CMK (cell line): ENCODE measurements at regions not wholly inside any gene's neighbourhood (a gene's known extent, or its start where the extent isn't known, plus 50 kb on each side); places are given as distances from the start of the nearest gene placed in this dataset.

Source experiments
- DNase-seq: peaks from one replicate; pipeline ENCODE4 v3.0.0-alpha.2; 2010; ENCODE audit warnings: low read depth

DNA sequence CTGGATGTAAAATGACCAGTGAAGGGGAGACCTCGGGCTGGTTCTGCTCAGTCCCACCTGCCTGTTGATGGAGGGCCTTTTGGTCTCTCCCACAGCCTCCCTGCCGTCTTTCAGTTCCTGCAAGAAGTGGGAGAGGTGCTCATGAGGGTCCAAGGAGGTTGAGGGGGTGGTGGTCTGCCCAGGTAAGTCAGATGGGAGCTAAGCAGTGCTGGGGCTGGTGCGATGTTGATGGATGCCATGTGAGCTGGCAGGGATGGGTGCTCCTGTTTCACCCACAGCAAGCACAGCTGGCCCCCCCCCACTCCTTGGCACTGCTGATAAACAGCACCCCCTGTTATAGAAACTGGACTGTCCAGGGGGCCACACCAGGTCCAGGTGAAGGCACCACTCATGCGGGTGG, 145.6 kb downstream of the NSG2 start:
- DNase-seq = no peak

DNA sequence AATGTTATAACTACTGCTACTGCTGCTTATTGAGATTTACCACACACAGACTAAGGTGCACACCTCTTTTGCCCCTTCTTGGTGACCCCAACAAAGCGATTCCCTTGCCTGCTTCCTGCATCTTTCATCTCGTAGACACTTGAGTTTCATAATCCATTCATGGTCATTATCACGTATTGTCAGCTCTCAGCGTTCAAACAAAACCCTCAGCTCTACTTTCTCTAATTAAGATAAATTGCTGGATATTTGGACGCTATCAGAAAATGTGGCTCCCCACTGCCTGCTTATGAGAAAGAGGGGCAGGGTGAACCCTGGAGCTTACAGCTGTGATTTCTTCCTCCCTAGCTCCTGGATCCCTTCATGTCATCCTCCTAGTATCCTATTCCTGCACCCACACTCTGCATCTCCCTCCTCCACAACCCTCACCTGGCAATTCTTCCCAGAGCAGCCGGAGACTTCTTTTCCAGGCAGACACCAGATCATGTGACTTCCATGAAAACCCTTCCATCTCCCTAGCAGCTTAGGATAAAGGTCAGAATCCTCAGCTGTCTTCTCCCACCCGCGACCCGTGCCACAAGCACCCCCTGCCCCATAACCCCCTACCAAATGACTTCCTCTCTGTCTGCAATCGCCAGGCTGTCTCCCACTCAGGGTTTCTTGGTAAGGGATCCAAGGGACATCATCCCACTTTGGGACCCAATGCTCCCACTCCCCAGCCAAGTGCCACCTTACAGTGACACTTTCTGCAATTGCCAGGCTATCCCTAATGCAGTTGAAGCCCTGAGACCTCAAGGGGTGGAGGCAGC, 146.5 kb downstream of the NSG2 start:
- DNase-seq = no peak

DNA sequence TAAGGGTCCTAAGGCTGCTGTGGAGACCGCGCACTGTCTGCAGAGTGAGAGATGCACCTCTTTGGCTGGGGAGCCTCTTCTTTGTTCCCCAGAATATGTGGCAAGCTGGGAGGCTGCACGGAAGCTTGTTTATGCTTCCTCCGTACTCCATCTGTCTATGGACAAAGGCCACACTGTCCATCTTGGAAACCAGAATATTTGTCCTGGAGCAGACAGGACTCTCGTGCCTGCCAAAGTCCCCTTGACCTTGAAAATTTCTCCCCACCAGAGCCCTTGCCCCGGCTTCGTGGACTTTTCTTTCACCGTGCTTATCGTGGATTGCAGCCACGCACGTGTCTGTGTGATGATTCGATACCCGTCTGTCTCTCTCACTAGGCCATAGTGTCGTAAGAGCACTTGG, 147.4 kb downstream of the NSG2 start:
- DNase-seq = no peak

DNA sequence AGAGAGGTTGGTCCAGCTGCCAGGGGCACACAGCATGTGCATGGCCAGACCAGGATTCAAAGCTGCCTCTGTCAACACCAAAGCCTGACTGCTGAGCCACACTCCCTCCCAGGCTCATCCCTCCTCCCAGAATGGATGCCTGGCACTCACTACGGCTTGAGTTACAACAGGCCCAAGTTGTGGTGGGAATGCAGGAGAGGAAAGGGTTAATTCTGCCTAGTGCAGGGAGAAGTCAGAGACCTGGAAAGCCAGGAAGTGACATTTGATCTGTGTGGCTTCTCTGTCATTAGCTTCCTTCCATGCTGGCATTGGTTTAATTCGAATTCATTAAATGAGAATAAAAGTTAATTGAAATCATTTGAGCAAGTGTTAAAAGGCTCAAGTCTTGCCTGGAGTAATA, 150.0 kb downstream of the NSG2 start:
- DNase-seq = no peak

DNA sequence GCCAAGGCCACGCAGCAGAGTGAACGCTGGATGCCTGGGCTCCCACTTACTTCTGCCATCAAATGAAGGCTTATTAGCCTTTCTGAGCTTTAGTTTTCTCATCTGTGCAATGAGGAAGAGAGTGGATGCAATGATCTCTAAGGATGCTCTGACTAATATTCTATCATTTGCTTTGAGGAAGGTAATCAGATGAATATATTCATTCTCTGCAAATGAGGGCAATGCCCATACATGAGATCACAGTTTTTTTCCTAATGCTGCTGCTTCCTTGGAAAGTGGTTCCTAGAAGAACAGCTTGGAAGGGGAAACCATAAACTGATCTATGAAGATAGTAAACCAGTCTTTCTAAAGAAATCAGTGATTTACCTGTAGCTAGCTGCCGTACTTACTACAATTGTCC, 152.4 kb downstream of the NSG2 start:
- no peak for DNase-seq

DNA sequence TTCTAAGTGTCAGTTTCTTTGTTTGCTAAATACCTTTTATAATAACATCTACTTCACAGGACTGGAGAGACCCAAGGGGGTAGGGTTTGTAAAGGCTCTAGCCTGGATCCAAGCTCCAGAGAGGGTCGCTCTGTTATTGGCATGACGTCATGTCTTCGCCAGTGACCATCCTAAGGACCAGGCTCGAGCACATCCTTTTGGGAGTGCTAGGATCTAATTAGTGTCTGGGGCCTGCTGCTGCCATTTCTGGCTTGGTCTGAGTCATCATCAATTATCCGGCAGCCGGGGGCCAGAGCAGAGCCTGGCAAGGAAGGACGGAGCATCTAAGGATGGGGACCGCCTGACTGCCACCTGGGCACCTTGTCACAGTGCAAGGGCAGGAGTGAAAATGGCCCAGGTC, 153.0 kb downstream of the NSG2 start:
- no peak for DNase-seq

DNA sequence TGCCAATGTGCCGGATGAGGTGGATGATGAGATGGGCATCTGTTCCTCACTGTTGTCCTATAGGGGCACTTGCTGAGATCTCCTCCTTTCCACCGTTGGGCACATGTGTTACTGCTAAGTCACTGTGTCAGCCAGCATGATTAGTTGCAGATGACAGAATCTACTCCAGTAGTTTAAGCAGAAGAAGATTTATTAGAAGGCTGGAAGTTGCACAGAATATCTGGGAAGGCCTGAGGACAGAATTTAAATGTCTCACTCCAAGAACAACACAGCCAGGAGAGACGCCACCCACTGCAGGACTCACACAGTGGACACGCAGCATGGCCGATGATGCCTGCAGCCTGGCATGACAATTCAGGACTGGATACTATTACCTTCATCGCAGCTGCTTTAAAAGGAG, 157.5 kb downstream of the NSG2 start:
- DNase-seq = no peak

DNA sequence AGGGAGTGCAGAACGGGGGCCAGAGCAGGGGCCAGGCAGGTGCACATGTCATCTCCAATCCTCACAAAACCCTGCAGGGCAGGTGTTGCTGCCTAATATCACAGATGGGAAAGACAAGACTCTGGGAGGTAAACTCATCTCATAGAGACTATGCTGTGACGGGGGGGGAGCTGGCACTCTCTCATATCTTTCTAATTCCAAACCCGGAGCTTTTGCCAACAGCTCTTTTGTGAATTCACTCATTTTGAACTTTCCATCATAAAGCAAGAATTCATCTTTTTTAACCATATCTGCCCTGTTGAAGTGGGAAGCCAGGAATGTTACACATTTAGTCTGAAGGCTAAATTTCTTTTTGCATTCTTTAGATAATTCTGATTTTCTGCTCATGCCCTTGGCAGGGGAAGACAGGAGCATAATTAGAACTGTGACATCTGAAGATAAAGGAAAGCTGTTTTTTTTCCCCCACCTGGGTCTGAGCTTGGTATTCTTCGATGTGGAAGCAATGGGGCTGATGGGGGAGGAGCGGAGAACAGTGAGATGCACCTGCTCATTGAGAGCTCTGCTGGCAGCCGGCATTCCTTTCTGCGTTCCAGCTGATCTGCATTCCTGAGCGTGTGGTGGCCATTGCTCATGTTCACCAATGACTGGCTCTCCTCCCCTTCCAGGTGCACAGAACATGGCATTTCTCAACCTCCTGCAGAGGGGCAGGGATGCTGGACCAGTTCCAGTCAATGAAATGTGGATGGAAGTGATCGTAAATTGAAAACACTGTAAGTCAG, 159.2 kb downstream of the NSG2 start:
- DNase-seq = no peak

DNA sequence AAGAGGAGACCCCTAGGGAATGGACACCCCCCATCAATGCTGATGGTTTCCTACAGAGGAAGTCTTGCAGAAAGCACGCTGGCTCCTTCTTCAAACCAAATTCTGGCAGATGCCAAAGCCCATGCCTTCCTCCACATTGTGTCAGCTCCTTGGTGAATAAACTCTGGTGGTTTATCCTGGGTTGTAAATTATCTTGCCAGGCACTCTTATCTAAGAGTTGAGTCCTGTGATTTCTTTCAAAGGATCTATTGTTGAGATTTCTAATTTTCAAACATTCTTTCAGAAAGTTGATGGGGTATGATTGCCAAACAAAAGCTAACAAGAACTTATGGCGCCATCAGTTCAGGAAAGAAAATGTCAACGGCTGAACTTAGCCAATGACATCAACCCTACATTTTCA, 160.4 kb downstream of the NSG2 start:
- DNase-seq = no peak

DNA sequence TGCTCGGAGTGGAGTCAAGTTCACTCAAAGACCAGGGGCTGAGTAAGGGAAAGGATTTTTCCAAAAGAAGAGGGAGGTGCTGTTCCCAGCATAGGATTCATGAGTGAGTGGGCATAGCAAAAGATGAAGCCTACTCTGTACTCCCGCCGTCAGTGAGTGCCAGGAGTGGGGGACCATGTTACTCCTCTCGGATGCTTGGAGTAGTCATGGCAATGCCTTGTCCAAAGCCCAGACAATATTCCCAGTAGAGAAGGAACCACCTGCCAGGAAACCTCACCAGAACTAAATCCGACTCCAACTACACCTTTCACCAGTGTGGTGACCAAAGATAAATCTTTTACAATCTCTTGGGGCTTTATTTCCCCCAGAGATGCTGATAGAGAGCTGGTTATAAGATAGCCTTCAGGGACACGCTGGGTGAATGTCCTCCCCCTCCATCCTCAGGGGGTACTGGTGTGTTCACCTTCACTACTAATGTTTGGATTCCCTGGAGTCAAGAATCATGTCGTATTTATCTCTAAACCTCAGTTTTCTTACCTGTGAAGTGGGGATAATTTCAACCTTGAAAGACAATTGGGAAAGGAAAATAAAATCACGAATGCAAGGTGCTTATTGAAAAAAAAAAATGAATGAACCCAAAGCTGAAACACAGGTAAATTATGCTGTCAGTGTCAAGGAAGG, 165.2 kb downstream of the NSG2 start:
- no peak for DNase-seq

DNA sequence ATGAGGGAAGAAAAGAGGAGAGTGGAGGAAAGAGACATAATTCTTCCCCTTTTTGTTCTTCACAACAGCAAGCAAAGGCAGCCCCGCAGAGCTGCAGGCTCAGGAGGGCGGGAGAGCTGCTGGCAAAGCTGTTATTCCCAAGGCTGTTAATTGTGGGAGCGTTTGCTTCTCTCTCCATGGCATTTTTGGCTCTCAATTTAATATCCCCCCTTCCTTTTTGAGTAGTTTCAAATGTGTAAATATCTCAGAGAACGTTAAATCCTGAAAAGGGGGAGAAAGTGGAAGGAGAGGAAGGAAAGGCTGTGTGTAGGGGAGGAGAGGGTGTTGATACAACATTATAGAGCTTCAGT, 165.7 kb downstream of the NSG2 start:
- no peak for DNase-seq

DNA sequence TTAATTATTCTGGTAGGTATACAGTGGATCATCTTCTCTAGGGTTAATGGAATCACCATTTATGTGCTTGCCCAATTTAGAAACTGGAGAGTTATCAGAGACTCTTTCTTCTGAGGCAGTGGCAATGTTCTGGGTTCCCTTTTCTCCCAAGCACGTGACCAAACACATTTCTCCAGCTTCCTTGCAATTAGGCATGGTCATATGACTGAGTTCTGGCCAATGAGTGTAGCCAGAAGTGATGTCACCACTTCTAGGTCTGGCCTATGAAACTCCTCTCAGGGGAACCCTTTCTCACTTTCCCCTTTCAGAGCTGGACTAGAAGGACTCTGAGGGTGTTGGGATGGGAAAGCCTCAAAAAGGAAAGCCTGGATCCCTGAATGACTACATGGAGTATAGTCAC, 172.0 kb downstream of the NSG2 start:
- DNase-seq = no peak

DNA sequence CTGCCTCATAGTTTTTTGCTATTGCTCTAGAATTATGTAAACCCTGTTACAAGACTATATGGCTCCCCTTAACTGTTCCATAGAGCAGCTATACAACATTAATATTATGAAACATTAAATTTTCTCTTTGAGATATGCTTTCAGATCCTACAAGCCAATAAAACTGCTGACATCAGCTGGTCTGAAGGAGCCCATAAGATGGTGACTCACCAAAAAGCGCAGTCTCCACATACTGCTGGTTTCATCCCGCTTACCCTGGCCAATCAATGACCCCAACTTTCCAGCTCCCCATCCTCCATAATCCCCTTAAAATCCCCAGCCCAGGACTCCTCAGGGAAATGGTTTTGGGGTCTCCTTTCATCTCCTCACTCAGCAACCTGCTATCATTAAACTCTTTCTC, 172.7 kb downstream of the NSG2 start:
- DNase-seq = no peak

DNA sequence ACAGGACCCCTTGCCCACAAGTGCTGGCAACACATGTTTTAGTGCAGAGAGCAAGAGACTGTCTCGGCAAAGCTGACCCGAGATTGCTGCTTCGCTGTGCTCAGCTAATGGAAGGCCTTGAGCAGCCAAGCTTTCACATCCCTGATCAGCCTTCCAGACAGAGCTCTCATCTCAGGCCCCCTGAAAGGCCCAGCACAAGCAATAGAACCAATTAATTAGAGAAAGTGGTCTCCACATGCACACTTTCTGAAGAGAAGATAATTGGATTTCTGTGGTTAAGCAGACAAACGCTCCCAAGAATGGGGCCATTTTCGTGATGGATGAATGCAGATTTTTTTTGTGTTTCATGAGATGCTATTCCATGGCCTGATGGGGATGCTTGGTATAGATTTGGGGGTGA, 174.9 kb downstream of the NSG2 start:
- no peak for DNase-seq

DNA sequence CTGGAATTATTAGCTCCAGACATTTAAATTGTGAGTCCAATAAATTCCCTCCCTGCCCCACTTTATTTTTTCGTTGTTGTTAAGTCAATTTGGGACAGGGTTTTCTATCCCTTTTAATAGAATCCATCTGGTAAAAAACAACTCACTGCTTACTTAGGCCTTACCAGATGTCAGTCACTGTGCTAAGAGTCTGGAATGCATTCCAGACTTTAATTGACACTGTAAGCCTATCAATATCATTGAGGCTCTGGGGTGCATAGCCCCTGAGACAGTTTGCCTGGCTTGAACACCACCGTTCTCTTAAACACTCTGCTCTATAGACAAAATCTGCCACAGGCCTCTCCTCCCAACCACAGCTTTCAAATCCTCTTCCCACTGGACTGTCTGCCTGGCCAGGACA, 175.9 kb downstream of the NSG2 start:
- DNase-seq = no peak

DNA sequence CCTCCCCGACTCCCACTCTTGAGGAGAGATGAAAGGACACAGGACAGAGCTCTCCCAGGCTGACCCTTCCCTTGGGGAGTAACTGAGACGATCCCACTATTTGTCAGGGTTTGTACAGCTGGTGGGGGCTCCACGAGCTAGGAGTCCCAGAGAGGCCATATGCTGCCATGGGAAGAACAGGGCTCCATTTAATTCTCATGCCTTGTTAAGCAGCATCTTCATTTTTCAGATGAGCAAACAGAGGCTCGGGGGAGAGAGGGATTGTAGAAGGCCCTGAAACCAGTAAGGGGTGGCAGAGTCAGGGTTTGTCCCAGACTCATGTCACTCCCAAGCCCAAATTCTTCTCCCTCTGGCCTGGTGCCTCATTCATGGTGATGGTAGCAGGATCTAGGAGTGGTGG, 176.4 kb downstream of the NSG2 start:
- no peak for DNase-seq

DNA sequence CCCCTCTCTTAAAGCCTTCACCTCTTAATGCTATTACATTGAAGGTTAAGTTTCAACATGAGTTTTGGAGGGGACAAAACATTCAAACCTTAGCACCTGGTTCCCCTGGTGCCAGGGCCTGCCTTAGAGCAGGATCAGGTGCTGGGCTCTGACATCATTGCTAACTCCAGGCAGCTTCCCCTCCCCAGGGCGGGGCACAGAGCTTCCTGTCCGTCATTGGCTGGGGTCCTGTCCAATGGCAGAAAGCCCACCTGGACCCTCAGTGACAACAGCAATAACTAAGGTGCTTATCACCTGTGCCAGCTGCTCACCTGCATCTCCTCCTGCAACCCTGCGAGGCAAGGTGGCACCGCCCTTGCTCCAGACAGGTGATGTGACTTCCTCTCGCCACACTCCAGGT, 177.4 kb downstream of the NSG2 start:
- DNase-seq = no peak

DNA sequence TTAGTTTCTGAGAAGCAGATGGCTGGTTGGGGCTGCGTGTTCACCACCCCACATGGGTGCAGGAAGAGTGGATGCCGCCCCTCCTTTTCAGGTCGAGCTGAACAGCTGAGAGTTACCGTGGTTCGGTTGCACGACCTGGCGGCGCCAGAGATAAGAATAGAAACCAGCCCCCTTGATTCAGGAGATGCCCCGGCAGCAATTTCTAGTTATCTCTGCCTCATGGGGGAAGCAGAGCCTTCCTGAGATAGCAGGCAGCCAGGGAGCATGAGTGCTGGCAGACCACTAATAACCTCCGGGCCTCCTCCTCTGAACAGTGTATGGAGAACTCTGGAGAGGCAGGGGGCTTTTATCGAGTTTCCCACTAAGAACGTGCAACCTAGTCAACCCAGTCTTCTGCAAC, 177.8 kb downstream of the NSG2 start:
- DNase-seq = peak; percentile 15

DNA sequence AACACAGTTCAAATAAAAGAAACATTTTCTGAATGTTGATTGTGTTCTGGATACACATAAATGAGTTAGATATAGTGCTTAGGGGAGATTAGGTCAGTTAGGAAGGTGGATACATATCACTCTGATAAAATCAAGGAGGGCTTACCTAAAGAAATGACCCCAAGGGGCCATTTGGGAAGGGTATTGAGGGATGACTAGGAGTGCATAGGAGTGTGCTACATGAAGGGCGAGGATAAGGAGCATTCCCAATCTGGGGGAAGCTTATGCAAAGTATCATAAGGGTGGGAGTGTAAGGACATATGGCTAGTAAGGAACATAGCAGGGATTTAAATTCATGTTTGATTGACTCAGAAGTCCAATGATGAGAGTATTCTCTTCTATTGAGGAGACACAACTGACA, 183.6 kb downstream of the NSG2 start:
- no peak for DNase-seq

DNA sequence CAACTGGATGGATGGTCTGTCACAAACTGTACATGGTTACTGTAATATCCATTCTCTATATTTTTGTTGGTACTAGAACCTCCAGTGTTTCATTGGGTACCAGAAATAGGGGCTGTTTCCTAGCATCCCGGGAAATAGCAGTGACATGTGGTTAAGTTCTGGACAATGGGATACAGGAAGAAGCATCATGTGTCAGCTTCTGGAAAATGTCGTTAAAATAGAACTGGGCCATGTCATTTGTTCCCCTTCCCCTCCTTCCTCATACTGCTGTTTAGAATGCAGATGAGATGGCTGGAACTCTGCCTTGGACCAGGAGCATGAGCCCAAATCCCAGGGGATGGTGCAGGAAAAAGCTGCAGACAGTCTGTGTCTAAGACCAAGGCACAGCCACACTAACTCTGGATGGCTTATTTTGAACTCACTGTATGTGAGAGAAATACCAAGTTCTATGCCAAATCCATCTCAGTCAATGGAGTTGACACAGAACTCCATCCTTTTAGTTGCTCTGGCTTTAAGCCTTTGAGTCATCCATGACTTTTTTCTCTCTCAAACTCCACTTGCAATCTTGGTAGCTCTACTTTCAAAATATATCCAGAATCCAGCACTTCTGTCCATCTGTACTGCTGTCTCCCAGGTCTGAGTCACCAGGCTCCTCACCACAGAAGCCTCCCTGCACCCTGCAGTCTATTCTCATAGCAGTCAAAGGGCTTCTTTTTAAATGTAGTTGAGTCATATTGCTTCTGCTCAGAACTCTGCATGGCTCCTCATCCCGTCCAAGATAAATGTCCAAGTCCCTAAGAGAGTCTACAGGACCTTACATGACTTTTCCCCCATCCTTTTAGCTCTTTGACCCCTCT, 184.2 kb downstream of the NSG2 start:
- no peak for DNase-seq

DNA sequence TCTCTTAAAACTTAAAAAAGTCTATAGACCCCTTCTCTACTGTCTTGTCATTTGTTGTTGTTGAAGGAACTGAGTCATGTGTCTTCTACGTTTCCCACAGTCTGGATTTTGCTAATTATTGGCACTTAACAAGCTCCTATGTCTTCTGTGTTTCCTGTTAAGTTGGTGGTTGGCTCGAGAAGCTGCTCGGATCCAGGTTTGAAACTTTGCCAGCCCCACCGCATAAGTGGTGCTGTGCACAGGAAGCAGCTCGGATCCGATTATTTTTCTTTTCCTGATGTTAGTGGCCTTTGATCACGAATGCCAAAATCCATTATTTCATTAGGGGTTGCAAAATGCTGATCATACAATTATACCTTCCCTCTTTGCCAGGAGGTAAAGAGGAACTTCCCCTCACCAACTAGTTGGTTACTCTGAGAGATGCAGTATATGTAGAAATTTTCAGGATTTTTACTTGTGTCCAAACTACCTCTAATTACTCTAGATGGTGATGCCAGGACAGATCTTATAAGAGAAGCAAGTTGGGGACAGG, 186.5 kb downstream of the NSG2 start:
- no peak for DNase-seq

DNA sequence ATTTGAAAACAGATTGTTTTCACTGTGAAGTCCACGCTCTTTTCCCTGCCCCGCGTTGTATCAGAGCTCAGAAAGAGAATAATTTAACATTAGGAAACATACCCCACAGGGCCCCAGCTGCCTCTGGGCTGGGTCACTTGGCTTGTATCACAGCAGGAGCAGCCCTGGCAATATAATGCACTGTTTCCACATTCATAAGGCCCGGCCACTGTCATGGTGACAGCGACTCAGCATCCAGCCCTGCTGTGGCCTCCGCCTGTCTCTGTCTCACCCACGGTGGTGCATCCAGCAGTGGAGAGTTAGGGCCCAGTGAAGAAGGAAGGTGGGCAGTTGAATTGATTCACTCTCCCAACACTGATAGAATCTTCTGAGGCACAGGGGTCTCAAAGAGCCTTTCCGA, 188.9 kb downstream of the NSG2 start:
- DNase-seq = no peak
